ENCODE measurements at regions not wholly inside any gene's neighbourhood (a gene's known extent, or its start where the extent isn't known, plus 50 kb on each side); places are given as distances from the start of the nearest gene placed in this dataset.

DNA sequence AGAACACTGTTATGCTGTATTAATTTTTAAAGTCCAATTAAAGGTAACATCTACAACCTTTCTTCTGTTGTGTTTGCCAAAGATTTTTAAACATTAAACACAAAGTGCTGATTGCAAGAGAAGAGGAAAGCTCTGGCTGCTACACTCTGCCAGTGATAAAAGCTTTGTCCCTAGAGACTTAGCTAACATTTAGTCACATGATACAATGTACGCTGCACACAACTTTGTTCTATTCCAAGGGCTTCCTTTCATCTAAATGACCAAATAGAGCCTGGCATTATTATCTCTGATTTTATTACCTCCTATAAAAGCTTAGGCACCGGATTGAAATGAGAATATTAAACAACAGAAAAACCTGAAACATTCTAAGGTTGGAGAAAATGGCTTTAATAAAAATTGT, 388.7 kb upstream of the PMFBP1 start:
- Histone ChIP-seq H3K27ac (ENCODE audit: low read depth, low read length) (no peak overlapping the region), H2BK120ac (replicated peaks; ENCODE audit: low read depth, low read length) (no peak overlapping the region), H2BK5ac (ENCODE audit: low read depth, low read length) (no peak overlapping the region), H3K14ac (ENCODE audit: insufficient read length) (no peak overlapping the region), H3K4me3 (ENCODE audit: extremely low read depth in 1 of 4, insufficient read depth in 2 of 4, low read depth in 3 of 4, low read length in 4 of 4) (no peak overlapping the region), H4K91ac (replicated peaks; ENCODE audit: insufficient read length, low read length) (no peak overlapping the region), H3K27me3 (replicated peaks in 1 of 4; ENCODE audit: control insufficient read depth in 3 of 4, extremely low read depth in 1 of 4, insufficient read depth in 3 of 4, low read length in 3 of 4) (no peaks in the 10 kb centered on the region), H2BK15ac (ENCODE audit: low read length) (no peak overlapping the region), H3K18ac (ENCODE audit: extremely low read depth, low read length) (no peak overlapping the region), H3K23ac (ENCODE audit: insufficient read length) (no peak overlapping the region), H3K9me3 (ENCODE audit: insufficient read depth in 2 of 2, low read depth in 1 of 2, low read length in 1 of 2) (no peaks in the 10 kb centered on the region), H3K79me2 (ENCODE audit: control insufficient read depth in 1 of 2, insufficient read depth in 2 of 2, low read length in 2 of 2) (no peaks in the 10 kb centered on the region; a peak in 1 of 4 replicates), H3K23me2 (ENCODE audit: low read depth, low read length) (no peaks in the 10 kb centered on the region), H3K36me3 (ENCODE audit: control insufficient read depth in 2 of 4, insufficient read depth in 4 of 4, low read length in 3 of 4) (no peaks in the 10 kb centered on the region), H3K4me1 (replicated peaks in 1 of 4; ENCODE audit: control insufficient read depth in 3 of 4, insufficient read depth in 4 of 4, low read length in 3 of 4) (no peaks in the 10 kb centered on the region), H2BK12ac (ENCODE audit: low read depth, low read length) (no peak overlapping the region), H4K20me1 (replicated peaks in 1 of 2; ENCODE audit: control insufficient read depth in 1 of 2, insufficient read depth in 2 of 2, low read length in 2 of 2) (no peaks in the 10 kb centered on the region), H3K56ac (replicated peaks; ENCODE audit: insufficient read length, low read depth, low read length) (no peak overlapping the region), H3K4ac (replicated peaks; ENCODE audit: insufficient read length, low read depth, low read length) (no peak overlapping the region), H2AK5ac (ENCODE audit: low read depth, low read length) (no peak overlapping the region), H2AFZ (ENCODE audit: low read length) (no peak overlapping the region), H3K4me2 (ENCODE audit: insufficient read depth in 1 of 2, low read depth in 2 of 2, low read length in 2 of 2) (no peak overlapping the region), H3K9ac (replicated peaks in 1 of 4; ENCODE audit: extremely low read depth in 1 of 4, low read depth in 3 of 4, low read length in 3 of 4) (no peak overlapping the region), H4K8ac (ENCODE audit: extremely low read depth, insufficient read depth, low read length) (no peak overlapping the region), H4K5ac (ENCODE audit: insufficient read length, low read depth, low read length) (no peak overlapping the region), H2BK20ac (ENCODE audit: low read length) (no peak overlapping the region), H3K79me1 (ENCODE audit: low read depth, low read length) (no peaks in the 10 kb centered on the region)
- CTCF ChIA-PET (ENCODE audit: partially characterized antibody): no interaction called here
- POLR2A ChIA-PET (ENCODE audit: partially characterized antibody): no interaction called here
- FAIRE-seq (no peak), DNase-seq (ENCODE audit: low read depth in 1 of 2, low spot score in 2 of 2) (no peak)
- WGBS, 2 experiments (ENCODE audit: extremely low coverage in 1 of 2, insufficient coverage in 1 of 2, insufficient read length in 1 of 2, insufficient replicate concordance in 2 of 2, low coverage in 1 of 2, low lambda C conversion rate in 2 of 2, missing lambda C conversion rate in 1 of 2): 84% methylated on average over 2 of the region's 2 CpGs; no CpG with 5 or more reads in 1 of the 2 experiments
- no peak for TF ChIP-seq CBX8 (IDR thresholded peaks at IDR 0.05; ENCODE audit: borderline replicate concordance, low read depth, low read length)
- TF ChIP-seq BACH1 (IDR thresholded peaks at IDR 0.05; ENCODE audit: low read length): no peak
- no peak for TF ChIP-seq ZNF274 (IDR thresholded peaks at IDR 0.05; ENCODE audit: borderline replicate concordance, extremely low read depth, low read length)
- no peak for TF ChIP-seq CBX5 (IDR thresholded peaks at IDR 0.05; ENCODE audit: low read depth, low read length)
- TF ChIP-seq SP4 (IDR thresholded peaks at IDR 0.05; ENCODE audit: low read length): no peak
- no peak for TF ChIP-seq EGR1 (IDR thresholded peaks at IDR 0.05; ENCODE audit: borderline replicate concordance, low read depth, low read length)
- no peak for TF ChIP-seq JUN (IDR thresholded peaks at IDR 0.05; ENCODE audit: low read depth, low read length)
- no peak for TF ChIP-seq MAFK (IDR thresholded peaks at IDR 0.05; ENCODE audit: low read depth, low read length)
- no peak for TF ChIP-seq RBBP5 (IDR thresholded peaks at IDR 0.05; ENCODE audit: borderline replicate concordance, low read depth, low read length)
- no peak for TF ChIP-seq EP300 (IDR thresholded peaks at IDR 0.05; ENCODE audit: borderline replicate concordance in 1 of 2, low read depth in 2 of 2, low read length in 2 of 2)
- no peak for TF ChIP-seq ATF3 (IDR thresholded peaks at IDR 0.05; ENCODE audit: insufficient read depth, low read depth, low read length)
- TF ChIP-seq RAD21 (IDR thresholded peaks at IDR 0.05 in 1 of 2, conservative IDR thresholded peaks at IDR 0.05 in 1 of 2; ENCODE audit: low read depth in 2 of 2, low read length in 2 of 2): no peak
- no peak for TF ChIP-seq TAF1 (IDR thresholded peaks at IDR 0.05; ENCODE audit: low read depth, low read length)
- no peak for TF ChIP-seq YY1 (IDR thresholded peaks at IDR 0.05; ENCODE audit: low read depth, low read length)
